Right lobe of liver (tissue), 4 donors: ENCODE measurements at regions not wholly inside any gene's neighbourhood (a gene's known extent, or its start where the extent isn't known, plus 50 kb on each side); places are given as distances from the start of the nearest gene placed in this dataset.

Experiments
- CTCF ChIP-seq, 4 donors: fragments of 200-600 bp in 3 of 4; fragments of 450-650 bp in 1 of 4; IDR thresholded peaks; one replicate each; pipeline versions ENCODE4 v1.5.1 to v1.8.0; 2016 to 2022; ENCODE audit warnings: antibody characterized with exemption in 4 of 4, mild to moderate bottlenecking in 2 of 4
- POLR2A ChIP-seq: fragments of 450-650 bp; IDR thresholded peaks from one replicate; pipeline ENCODE4 v1.6.1; 2017; ENCODE audit warnings: antibody characterized with exemption, mild to moderate bottlenecking
- donor health status: DM: no; HTN: no; CAD: no.
- donor health status: DM: no; HTN: no; CAD: no.
- donor health status: DM: no; HTN: yes; CAD: no.

DNA sequence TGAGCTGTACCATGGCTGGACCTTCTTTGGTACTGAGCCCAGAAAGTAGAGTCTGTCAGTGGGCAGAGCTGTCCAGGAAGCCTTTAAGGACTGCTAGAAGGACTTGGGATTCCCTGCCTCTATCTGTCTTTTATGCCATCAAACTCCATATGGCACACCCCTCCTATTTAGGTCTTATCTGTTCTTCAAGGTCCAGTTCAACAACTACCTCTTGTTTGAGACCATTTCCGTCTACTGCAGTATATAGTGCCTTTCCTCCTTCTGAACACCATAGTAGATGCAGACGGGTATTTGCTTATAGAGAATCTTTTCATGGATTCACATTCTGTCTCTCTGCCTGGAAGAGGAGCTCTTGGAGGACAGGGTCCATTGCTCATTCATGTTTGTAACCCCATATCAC, 146.1 kb upstream of the IL1RAPL2 start:
- TF ChIP-seq CTCF (IDR thresholded peaks at IDR 0.05), result no peak
- no peak for TF ChIP-seq POLR2A
